Cardiac septum (tissue), 1 donor: ENCODE measurements at regions not wholly inside any gene's neighbourhood (a gene's known extent, or its start where the extent isn't known, plus 50 kb on each side); places are given as distances from the start of the nearest gene placed in this dataset.

Experiments
- DNase-seq: peaks from one replicate; pipeline ENCODE4 v3.0.0-alpha.2; 2020; ENCODE audit warnings: low spot score
- intact Hi-C: fragments of 100-400 bp; cut with DNase I; formaldehyde crosslinking; loops from one replicate; pipeline ENCODE4 v1.14.0; 2022
- donor health status: DM: no; HTN: no; CAD: no.

GRCh38 chr20:12883507-12883885 lies 125.3 kb upstream of the SPTLC3 start:
- intact Hi-C loops = no loop called here
- no peak for DNase-seq

- DNase-seq = no peak
- intact Hi-C loops = no loop called here
Observed at GRCh38 chr20:12886618-12887363, 122.0 kb upstream of the SPTLC3 start.

GRCh38 chr20:12891643-12892042 lies 117.1 kb upstream of the SPTLC3 start:
- intact Hi-C loops = loop anchor here (5.0 kb wide), 1 partner anchor 119 kb away; no protein-coding TSS in a partner anchor
- DNase-seq = no peak

- intact Hi-C loops = loop anchor here (5.0 kb wide), 1 partner anchor 121 kb away; no protein-coding TSS in a partner anchor
Observed at GRCh38 chr20:12893019-12893418, 115.8 kb upstream of the SPTLC3 start.

GRCh38 chr20:12893653-12894052 lies 115.1 kb upstream of the SPTLC3 start:
- no peak for DNase-seq
- intact Hi-C loops = loop anchor here (5.0 kb wide), 1 partner anchor 121 kb away; no protein-coding TSS in a partner anchor

More at GRCh38 chr20:12893019-12893418, 115.8 kb upstream of the SPTLC3 start:
- no peak for DNase-seq

GRCh38 chr20:12894089-12894488 lies 114.7 kb upstream of the SPTLC3 start:
- no peak for DNase-seq
- intact Hi-C loops = loop anchor here (5.0 kb wide), 1 partner anchor 122 kb away; no protein-coding TSS in a partner anchor

- intact Hi-C loops = no loop called here
- no peak for DNase-seq
Observed at GRCh38 chr20:12896180-12896579, 112.6 kb upstream of the SPTLC3 start.

- intact Hi-C loops = no loop called here
- DNase-seq = no peak
Observed at GRCh38 chr20:12902992-12903391, 105.8 kb upstream of the SPTLC3 start.

- intact Hi-C loops = no loop called here
- DNase-seq = no peak
Observed at GRCh38 chr20:12906361-12906760, 102.4 kb upstream of the SPTLC3 start.

GRCh38 chr20:12911372-12911771 lies 97.4 kb upstream of the SPTLC3 start:
- intact Hi-C loops = no loop called here
- no peak for DNase-seq

GRCh38 chr20:12913781-12914443 lies 94.9 kb upstream of the SPTLC3 start:
- intact Hi-C loops = no loop called here
- no peak for DNase-seq

GRCh38 chr20:12914804-12915203 lies 94.0 kb upstream of the SPTLC3 start:
- no peak for DNase-seq
- intact Hi-C loops = no loop called here

- DNase-seq = no peak
- intact Hi-C loops = no loop called here
Observed at GRCh38 chr20:12916699-12917098, 92.1 kb upstream of the SPTLC3 start.

GRCh38 chr20:12924126-12924525 lies 84.6 kb upstream of the SPTLC3 start:
- intact Hi-C loops = no loop called here
- DNase-seq = no peak

GRCh38 chr20:12925210-12925755 lies 83.5 kb upstream of the SPTLC3 start:
- no peak for DNase-seq
- intact Hi-C loops = loop anchor here (5.0 kb wide), 1 partner anchor 177 kb away; no protein-coding TSS in a partner anchor

- intact Hi-C loops = loop anchor here (5.0 kb wide), 1 partner anchor 176 kb away; no protein-coding TSS in a partner anchor
- no peak for DNase-seq
Observed at GRCh38 chr20:12925863-12926793, 82.6 kb upstream of the SPTLC3 start.

- intact Hi-C loops = loop anchor here (5.0 kb wide), 1 partner anchor 175 kb away; no protein-coding TSS in a partner anchor
- no peak for DNase-seq
Observed at GRCh38 chr20:12927489-12927888, 81.3 kb upstream of the SPTLC3 start.

- intact Hi-C loops = loop anchor here (5.0 kb wide), 1 partner anchor 174 kb away; no protein-coding TSS in a partner anchor
Observed at GRCh38 chr20:12928358-12928754, 80.4 kb upstream of the SPTLC3 start.

GRCh38 chr20:12928755-12929401 lies 79.9 kb upstream of the SPTLC3 start:
- intact Hi-C loops = loop anchor here (5.0 kb wide), 1 partner anchor 173 kb away; no protein-coding TSS in a partner anchor
- no peak for DNase-seq

More at GRCh38 chr20:12928358-12928754, 80.4 kb upstream of the SPTLC3 start:
- DNase-seq = no peak
